ENCODE measurements at regions not wholly inside any gene's neighbourhood (a gene's known extent, or its start where the extent isn't known, plus 50 kb on each side); places are given as distances from the start of the nearest gene placed in this dataset.

GRCh38 chr4:167623241-167623572 lies 388.9 kb upstream of the SPOCK3 start:
- TF ChIP-seq CTCF (IDR thresholded peaks at IDR 0.05) (no peak), POLR2A (IDR thresholded peaks at IDR 0.05) (no peak)
- Histone ChIP-seq H3K36me3 (replicated peaks in 1 of 2) (no peaks in the 10 kb centered on the region), H3K4me3 (no peak overlapping the region), H3K4me1 (replicated peaks in 1 of 2) (no peaks in the 10 kb centered on the region), H3K9me3 (replicated peaks in 1 of 3) (no peaks in the 10 kb centered on the region), H3K27ac (no peak overlapping the region), H3K27me3 (no peaks in the 10 kb centered on the region)
- DNase-seq = no peak
- WGBS, 4 donors = 65 to 68% (median 67%) methylated on average over 3 of the region's 3 CpGs
- intact Hi-C loops (cut with DNase I) = loop anchor here in 1 of 2 donors (10.0 kb wide), 1 partner anchor 1458 kb away; no protein-coding TSS in a partner anchor

- H3K4me3 ChIP-seq = no peak overlapping the region
- H3K27ac ChIP-seq = no peak overlapping the region
- no peaks in the 10 kb centered on the region for H3K4me1 ChIP-seq (replicated peaks in 1 of 2)
- 71 to 87% (median 82%) methylated on average over 2 of the region's 2 CpGs for WGBS, 4 donors
- H3K36me3 ChIP-seq (replicated peaks in 1 of 2) = no peaks in the 10 kb centered on the region
- intact Hi-C loops (cut with DNase I) = loop anchor here in 1 of 2 donors (10.0 kb wide), 1 partner anchor 1464 kb away; no protein-coding TSS in a partner anchor
- no peak for DNase-seq
- no peak for TF ChIP-seq POLR2A (IDR thresholded peaks at IDR 0.05)
- TF ChIP-seq CTCF (IDR thresholded peaks at IDR 0.05) = no peak
- H3K27me3 ChIP-seq = no peaks in the 10 kb centered on the region
- H3K9me3 ChIP-seq (replicated peaks in 1 of 3) = no peaks in the 10 kb centered on the region
Observed at GRCh38 chr4:167629272-167629671, 395.0 kb upstream of the SPOCK3 start.

GRCh38 chr4:167642250-167642649 lies 408.0 kb upstream of the SPOCK3 start:
- no peak for DNase-seq
- WGBS, 4 donors = 62 to 64% (median 63%) methylated on average over 2 of the region's 2 CpGs
- Histone ChIP-seq H3K27me3 (no peaks in the 10 kb centered on the region), H3K27ac (no peak overlapping the region), H3K4me3 (no peak overlapping the region), H3K36me3 (replicated peaks in 1 of 2) (no peaks in the 10 kb centered on the region), H3K9me3 (replicated peaks in 1 of 3) (no peaks in the 10 kb centered on the region), H3K4me1 (replicated peaks in 1 of 2) (no peaks in the 10 kb centered on the region)
- TF ChIP-seq POLR2A (IDR thresholded peaks at IDR 0.05) (no peak), CTCF (IDR thresholded peaks at IDR 0.05) (no peak)
- intact Hi-C loops (cut with DNase I) = no loop called here

GRCh38 chr4:167645358-167645757 lies 411.1 kb upstream of the SPOCK3 start:
- H3K27me3 ChIP-seq = no peaks in the 10 kb centered on the region
- H3K4me3 ChIP-seq = no peak overlapping the region
- no peaks in the 10 kb centered on the region for H3K4me1 ChIP-seq (replicated peaks in 1 of 2)
- no peaks in the 10 kb centered on the region for H3K36me3 ChIP-seq (replicated peaks in 1 of 2)
- TF ChIP-seq CTCF (IDR thresholded peaks at IDR 0.05) (no peak), POLR2A (IDR thresholded peaks at IDR 0.05) (no peak)
- no peak overlapping the region for H3K27ac ChIP-seq
- H3K9me3 ChIP-seq (replicated peaks in 1 of 3) = no peaks in the 10 kb centered on the region
- DNase-seq = no peak
- intact Hi-C loops (cut with DNase I) = no loop called here

Data from adrenal gland (tissue), 9 donors.